Hepatocyte (in vitro differentiated cells): ENCODE measurements at regions not wholly inside any gene's neighbourhood (a gene's known extent, or its start where the extent isn't known, plus 50 kb on each side); places are given as distances from the start of the nearest gene placed in this dataset.

ENCODE experiments used
- EZH2 ChIP-seq: fragments of 200-600 bp; sonication (generic); IDR thresholded peaks from 2 replicates; pipeline ENCODE4 v1.6.1; 2016; ENCODE audit warnings: antibody characterized with exemption, mild to moderate bottlenecking, borderline replicate concordance
- EZH2phosphoT487 ChIP-seq: fragments of 200-600 bp; sonication (generic); IDR thresholded peaks from one replicate; pipeline ENCODE4 v1.6.1; 2018; ENCODE audit warnings: antibody characterized with exemption, mild to moderate bottlenecking, low read depth, moderate library complexity; ENCODE audit not compliant: unreplicated experiment, severe bottlenecking
- TF ChIP-seq, protein P1 (sequence below): fragments of 200-600 bp; sonication (generic); IDR thresholded peaks from 2 replicates; pipeline ENCODE4 v1.5.1; 2016; ENCODE audit warnings: antibody characterized with exemption, mild to moderate bottlenecking; ENCODE audit not compliant: poor library complexity

DNA sequence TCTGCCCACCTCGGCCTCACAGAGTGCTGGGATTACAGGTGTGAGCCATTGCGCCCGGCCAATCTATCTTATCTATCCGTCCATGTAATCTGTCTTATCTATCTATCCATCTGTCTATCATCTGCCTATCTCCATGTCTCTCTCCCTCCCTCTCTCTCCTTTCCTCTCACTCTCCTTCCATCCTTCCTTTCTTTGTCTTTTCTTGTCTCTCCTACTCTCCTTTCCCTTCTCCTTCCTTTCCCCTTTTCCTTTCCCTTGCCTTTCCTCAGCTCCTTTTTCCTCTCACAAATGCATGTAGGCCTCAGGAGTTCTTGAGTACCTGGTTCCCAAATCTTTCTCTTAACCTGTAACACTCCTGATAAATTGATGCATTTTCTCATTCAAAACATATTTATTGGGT lies 89.3 kb upstream of the WSCD2 start:
- TF ChIP-seq, protein P1, sequence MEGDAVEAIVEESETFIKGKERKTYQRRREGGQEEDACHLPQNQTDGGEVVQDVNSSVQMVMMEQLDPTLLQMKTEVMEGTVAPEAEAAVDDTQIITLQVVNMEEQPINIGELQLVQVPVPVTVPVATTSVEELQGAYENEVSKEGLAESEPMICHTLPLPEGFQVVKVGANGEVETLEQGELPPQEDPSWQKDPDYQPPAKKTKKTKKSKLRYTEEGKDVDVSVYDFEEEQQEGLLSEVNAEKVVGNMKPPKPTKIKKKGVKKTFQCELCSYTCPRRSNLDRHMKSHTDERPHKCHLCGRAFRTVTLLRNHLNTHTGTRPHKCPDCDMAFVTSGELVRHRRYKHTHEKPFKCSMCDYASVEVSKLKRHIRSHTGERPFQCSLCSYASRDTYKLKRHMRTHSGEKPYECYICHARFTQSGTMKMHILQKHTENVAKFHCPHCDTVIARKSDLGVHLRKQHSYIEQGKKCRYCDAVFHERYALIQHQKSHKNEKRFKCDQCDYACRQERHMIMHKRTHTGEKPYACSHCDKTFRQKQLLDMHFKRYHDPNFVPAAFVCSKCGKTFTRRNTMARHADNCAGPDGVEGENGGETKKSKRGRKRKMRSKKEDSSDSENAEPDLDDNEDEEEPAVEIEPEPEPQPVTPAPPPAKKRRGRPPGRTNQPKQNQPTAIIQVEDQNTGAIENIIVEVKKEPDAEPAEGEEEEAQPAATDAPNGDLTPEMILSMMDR = no peak
- TF ChIP-seq EZH2 (no peak), EZH2phosphoT487 (no peak)
